Gastrocnemius medialis (tissue), 4 donors: ENCODE measurements at regions not wholly inside any gene's neighbourhood (a gene's known extent, or its start where the extent isn't known, plus 50 kb on each side); places are given as distances from the start of the nearest gene placed in this dataset.

Source experiments
- POLR2A ChIP-seq, 2 donors: fragments of 450-650 bp; IDR thresholded peaks; one replicate each; pipeline ENCODE4 v1.6.1; 2017; ENCODE audit warnings: antibody characterized with exemption in 2 of 2, mild to moderate bottlenecking in 2 of 2, moderate library complexity in 2 of 2
- TF ChIP-seq, protein P1 (sequence below), 5 experiments: fragments of 450-650 bp in 3 of 5; fragments of 200-600 bp in 2 of 5; sonication (generic) in 2 of 5; IDR thresholded peaks in 4 of 5; conservative IDR thresholded peaks in 1 of 5; 1 replicate in 4 of 5; 2 replicates in 1 of 5; pipeline ENCODE4 v1.5.1; 2016 to 2019; ENCODE audit warnings: antibody characterized with exemption in 5 of 5, mild to moderate bottlenecking in 3 of 5, moderate library complexity in 3 of 5

DNA sequence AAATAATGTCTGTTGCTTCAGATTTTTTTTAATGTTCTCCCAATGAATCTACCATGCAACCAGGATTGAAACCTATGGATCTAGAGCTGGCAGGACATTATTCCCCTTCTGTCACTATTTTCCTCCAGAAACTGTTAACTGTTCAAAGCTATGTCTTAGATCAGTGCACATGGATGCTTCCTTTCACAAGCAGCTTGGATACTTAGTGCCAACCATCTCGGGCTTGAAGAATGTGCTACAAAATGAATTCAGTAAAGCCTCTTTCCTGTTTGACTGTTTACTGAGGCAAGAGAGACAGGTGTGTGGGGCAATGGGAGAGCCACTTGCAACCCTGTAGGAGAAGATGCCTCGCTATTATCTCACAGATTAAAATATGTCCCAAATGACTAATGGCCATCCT is 774.8 kb downstream of the KCTD16 start:
- TF ChIP-seq, protein P1, sequence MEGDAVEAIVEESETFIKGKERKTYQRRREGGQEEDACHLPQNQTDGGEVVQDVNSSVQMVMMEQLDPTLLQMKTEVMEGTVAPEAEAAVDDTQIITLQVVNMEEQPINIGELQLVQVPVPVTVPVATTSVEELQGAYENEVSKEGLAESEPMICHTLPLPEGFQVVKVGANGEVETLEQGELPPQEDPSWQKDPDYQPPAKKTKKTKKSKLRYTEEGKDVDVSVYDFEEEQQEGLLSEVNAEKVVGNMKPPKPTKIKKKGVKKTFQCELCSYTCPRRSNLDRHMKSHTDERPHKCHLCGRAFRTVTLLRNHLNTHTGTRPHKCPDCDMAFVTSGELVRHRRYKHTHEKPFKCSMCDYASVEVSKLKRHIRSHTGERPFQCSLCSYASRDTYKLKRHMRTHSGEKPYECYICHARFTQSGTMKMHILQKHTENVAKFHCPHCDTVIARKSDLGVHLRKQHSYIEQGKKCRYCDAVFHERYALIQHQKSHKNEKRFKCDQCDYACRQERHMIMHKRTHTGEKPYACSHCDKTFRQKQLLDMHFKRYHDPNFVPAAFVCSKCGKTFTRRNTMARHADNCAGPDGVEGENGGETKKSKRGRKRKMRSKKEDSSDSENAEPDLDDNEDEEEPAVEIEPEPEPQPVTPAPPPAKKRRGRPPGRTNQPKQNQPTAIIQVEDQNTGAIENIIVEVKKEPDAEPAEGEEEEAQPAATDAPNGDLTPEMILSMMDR (IDR thresholded peaks at IDR 0.05 in 4 of 5, conservative IDR thresholded peaks at IDR 0.05 in 1 of 5), result no peak
- TF ChIP-seq POLR2A (IDR thresholded peaks at IDR 0.05), result no peak
